ENCODE measurements at regions not wholly inside any gene's neighbourhood (a gene's known extent, or its start where the extent isn't known, plus 50 kb on each side); places are given as distances from the start of the nearest gene placed in this dataset.
"Not testable (repeated sequence)": the region's sequence is repeated elsewhere in the genome, so short reads cannot be mapped to it uniquely, and the experiment has no call there.

DNA sequence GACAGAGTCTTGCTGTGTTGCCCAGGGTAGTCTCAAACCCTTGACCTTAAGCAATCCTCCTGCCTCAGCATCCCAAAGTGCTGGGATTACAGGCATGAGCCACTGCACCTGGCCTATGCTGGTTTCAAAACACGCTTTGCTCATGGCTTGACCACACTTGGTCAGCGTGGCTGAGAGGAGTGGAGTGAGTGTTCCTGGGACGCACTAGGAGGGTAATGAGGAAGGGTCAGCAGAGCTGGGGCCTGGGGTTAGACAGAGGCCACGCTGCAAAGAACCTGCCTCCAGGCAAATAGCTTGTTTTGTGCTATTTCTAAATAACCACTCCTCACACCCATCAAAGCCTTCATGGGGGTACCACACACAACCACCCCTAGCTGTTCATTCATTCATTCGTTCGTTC, 77.9 kb upstream of the TOX2 start:
- no peak for DNase-seq

DNA sequence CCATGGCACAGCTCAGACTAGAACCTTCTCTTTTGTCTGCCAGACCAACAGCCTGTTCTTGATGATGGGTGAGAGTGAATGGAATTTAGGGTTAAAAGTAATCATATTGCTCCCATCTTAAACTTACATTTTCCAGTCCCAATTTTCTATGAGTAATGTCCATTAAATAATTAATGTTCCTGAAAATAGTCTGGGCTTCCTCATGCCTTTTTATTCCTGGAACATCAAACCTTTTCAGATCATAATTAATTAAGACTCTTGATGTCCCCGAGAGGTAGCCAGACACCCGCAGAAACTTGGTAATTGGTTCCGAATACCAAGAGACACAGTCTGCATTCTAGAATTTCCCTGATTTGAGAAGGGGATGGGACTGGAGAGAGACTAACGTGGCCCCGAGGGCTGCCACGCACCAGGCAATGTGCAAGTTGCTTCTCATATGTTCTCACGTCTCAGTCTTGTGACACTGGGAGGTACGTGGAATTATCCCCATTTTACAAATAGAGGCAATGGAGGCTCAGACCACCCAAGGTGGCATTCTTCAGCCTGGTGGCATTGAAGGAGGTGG, 78.6 kb upstream of the TOX2 start:
- no peak for DNase-seq

GRCh38 chr20:43833511-43834395, 80.9 kb upstream of the TOX2 start:
- no peak for DNase-seq

GRCh38 chr20:43832961-43833360, 81.7 kb upstream of the TOX2 start:
- DNase-seq: no peak

GRCh38 chr20:43832096-43832816, 82.4 kb upstream of the TOX2 start:
- no peak for DNase-seq

- DNase-seq: no peak
Observed at GRCh38 chr20:43831481-43832065, 83.1 kb upstream of the TOX2 start.

- DNase-seq: no peak
Observed at GRCh38 chr20:43830883-43831282, 83.8 kb upstream of the TOX2 start.

DNA sequence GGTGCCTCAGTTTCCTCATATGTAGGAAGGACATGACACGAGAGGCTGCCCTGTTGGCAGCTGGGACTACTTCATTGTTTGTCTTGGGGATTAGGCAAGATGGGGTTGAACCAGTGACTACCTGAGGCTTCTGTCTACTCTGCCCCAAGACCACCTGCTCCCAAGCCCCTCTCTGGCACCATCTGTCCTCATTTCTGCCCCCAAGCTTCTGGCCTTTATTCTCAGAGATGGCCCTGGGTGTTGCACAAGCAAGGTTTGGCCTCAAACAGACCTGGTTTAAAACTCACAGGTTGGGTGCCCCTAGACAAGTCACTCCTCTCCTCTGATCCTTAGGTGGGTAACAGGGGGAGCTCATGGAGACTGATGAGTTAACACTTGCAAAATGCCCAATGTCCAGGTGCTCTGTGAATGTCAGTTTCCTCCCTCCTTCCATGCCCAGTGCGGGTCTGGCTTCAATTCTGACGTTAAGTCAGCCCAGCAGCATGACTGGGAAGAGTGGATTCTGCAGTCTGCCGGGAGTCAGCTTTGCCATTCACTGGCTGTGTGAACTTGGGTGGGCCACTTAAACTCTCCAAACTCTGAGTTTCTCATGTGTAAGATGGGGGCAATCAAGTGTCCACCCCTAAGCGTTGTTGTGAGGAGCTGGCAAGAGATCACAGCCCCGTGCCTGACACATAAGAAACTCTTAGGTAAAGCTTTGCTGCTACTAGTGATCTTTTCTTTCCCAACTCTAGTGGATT, 84.5 kb upstream of the TOX2 start:
- no peak for DNase-seq

DNA sequence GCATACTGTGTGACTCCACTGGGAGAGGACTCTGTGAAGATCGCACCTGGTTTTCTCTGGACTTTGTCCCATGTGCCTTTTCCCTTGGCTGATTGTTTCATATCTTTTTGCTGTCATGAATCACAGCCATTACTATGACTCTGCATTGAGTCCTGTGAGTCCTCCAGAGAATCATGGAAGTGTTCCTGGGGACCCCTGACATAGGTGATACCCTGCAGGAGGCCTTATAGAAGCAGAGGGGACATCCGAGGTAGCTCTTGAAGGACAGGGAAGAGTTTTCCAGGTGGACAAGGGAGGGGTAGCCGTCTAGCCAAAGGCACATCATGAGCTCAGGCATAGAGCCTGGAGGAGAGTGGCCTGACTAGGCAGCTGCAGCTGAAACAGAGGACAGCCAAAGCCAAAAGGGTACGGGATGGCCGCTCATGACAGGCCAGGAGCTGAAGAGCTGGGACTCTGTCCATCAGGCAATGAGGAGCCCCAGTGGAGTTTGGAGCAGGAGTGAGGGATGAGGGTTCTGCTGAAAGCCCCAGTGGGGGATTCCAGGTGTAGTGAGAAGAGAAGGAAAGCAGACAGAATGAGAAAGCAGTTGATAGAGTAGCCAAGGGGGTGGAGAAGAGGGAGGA, 86.6 kb upstream of the TOX2 start:
- DNase-seq: no peak

DNA sequence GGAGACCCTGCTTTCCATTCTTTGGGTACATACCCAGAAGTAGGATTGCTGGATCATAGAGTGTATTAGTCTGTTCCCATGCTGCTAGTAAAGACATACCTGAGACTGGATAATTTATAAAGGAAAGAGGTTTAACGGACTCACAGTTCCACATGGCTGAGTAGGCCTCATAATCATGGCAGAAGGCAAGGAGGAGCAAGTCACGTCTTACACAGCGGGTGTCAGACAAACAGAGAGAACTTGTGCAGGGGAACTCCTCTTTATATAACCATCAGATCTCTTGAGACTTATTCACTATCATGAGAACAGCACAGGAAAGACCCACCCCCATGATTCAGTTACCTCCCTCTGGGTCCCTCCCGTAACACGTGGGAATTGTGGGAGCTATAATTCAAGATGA, 87.7 kb upstream of the TOX2 start:
- not testable (repeated sequence) for DNase-seq

GRCh38 chr20:43825581-43825980, 89.1 kb upstream of the TOX2 start:
- no peak for DNase-seq

GRCh38 chr20:43825051-43825402, 89.6 kb upstream of the TOX2 start:
- no peak for DNase-seq

DNA sequence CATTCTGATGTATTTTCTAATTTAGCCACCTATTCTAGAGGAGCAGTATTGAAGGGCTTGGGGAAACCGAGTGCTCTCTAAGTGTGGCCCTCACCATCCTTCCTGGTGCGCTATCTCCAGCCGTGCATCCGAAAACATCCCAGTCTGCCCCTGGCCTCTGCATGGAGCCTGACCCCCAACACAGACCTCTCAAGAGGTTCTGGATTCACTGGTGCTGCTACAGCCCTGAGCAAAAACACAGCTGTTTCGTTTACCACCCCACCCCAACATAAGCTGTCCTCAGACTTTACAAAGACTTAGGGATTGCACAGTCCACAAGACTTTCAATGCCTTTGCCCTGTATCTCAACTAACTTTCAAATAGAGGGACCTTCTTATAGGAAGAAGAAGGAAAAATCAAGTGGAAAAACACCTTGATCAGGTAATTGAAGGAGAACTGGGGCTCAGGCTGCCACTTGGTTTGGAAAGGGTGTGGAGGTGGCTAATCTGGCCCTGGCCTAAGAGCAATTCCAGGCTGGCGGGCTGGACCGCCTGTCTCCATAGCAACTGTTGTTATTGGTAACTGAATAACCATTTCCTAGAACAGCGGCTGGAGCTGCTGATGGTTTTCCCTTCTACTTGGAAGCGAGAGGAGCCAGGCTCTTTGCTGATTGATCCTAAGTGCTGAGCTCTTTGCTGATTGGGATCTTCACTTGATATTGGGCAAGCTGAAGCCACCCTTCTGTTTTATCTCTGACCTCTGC, 90.2 kb upstream of the TOX2 start:
- no peak for DNase-seq

GRCh38 chr20:43821795-43822194, 92.9 kb upstream of the TOX2 start:
- no peak for DNase-seq

- no peak for DNase-seq
Observed at GRCh38 chr20:43820731-43821330, 93.8 kb upstream of the TOX2 start.

GRCh38 chr20:43812216-43812615, 85.4 kb upstream of the GTSF1L start:
- DNase-seq: no peak

GRCh38 chr20:43809206-43809819, 82.5 kb upstream of the GTSF1L start:
- no peak for DNase-seq

- DNase-seq: no peak
Observed at GRCh38 chr20:43804781-43805180, 78.0 kb upstream of the GTSF1L start.

GRCh38 chr20:43803276-43803675, 76.5 kb upstream of the GTSF1L start:
- no peak for DNase-seq

DNA sequence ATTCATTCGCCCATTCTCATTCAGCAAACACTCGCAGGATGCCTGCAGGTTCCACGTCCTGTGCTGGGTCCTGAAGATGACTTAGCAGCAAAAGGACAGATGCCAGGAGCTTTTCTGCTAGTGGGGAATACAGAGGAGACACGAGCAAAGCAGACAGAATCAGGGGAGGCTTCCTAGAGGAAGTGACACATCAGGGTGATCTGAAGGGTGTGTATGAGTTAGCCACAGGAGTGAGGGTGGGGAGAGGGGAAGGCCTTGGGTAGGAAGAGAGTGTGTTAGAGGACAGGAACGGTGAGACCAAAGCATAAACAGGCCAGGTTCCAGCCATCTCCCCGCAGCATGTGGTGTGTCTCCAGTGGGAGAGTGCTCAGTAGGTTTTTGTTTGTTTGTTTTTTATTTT, 73.4 kb upstream of the GTSF1L start:
- no peak for DNase-seq

DNA sequence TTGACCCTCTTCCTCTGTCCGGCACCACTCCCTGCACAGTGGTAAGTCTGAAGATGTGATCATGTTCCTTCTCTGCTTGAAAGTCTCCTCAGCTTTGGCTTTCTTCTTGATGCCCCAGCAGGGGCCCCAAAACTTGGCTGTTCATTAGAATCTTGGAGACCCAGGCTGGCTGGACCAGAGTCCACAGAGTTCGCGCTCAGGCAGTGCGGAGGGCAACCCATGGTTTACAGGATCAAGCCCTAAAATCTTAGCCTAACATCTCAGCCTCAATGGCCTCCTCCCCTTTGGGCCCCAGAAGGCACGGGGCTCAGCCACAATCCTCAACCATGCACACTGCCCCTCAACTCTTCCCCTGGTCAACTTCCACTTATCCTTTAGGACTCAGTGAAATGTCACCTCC, 72.9 kb upstream of the GTSF1L start:
- DNase-seq: no peak
